T-helper 17 cell (primary cell): ENCODE measurements at regions not wholly inside any gene's neighbourhood (a gene's known extent, or its start where the extent isn't known, plus 50 kb on each side); places are given as distances from the start of the nearest gene placed in this dataset.

Experiments used
- ATAC-seq: fragments of 150-1000 bp; cut with Tn5 transposase; 2 replicates; pipeline ENCODE4 v1.10.0; 2021; ENCODE audit warnings: mild to moderate bottlenecking, moderate library complexity
- DNase-seq, 3 donors: peaks; one replicate each; pipeline versions ENCODE4 v3.0.0 to v3.0.0-alpha.2; 2020 to 2021
- H3K9me3 ChIP-seq: one replicate; pipeline ENCODE4 v1.7.0; 2013; ENCODE audit warnings: low read length, mild to moderate bottlenecking; ENCODE audit not compliant: control insufficient read depth, poor library complexity, severe bottlenecking
- H3K27ac Mint-ChIP-seq: one replicate; pipeline ENCODE4 v1.8.0; 2022; ENCODE audit warnings: mild to moderate bottlenecking, moderate library complexity, mixed read lengths
- H3K27me3 Mint-ChIP-seq: one replicate; pipeline ENCODE4 v1.8.0; 2022; ENCODE audit warnings: mixed read lengths
- H3K36me3 Mint-ChIP-seq: one replicate; pipeline ENCODE4 v1.8.0; 2022; ENCODE audit warnings: low read depth, mixed read lengths
- H3K4me1 Mint-ChIP-seq: one replicate; pipeline ENCODE4 v1.8.0; 2022; ENCODE audit warnings: mild to moderate bottlenecking, mixed read lengths
- H3K4me3 Mint-ChIP-seq: one replicate; pipeline ENCODE4 v1.8.0; 2022; ENCODE audit warnings: mild to moderate bottlenecking, moderate library complexity, mixed read lengths

- no peak for DNase-seq
- Mint-ChIP-seq H3K36me3 (peaks cover 2% of the 10 kb centered on the region), H3K4me1 (peaks cover 2% of the 10 kb centered on the region), H3K27me3 (peaks cover 23% of the 10 kb centered on the region), H3K27ac (no peak overlapping the region), H3K4me3 (no peak overlapping the region)
- H3K9me3 ChIP-seq: no peaks in the 10 kb centered on the region
- no peak for ATAC-seq
These were observed 186.1 kb downstream of the INHBB start for GRCh38 chr2:120531863-120532600.

- H3K9me3 ChIP-seq: no peaks in the 10 kb centered on the region
- Mint-ChIP-seq H3K4me3 (no peak overlapping the region), H3K36me3 (peaks cover 2% of the 10 kb centered on the region), H3K27me3 (peaks cover 14% of the 10 kb centered on the region), H3K4me1 (no peaks in the 10 kb centered on the region), H3K27ac (no peak overlapping the region)
- DNase-seq (no peak), ATAC-seq (no peak)
These were observed 187.7 kb downstream of the INHBB start for GRCh38 chr2:120533625-120534024.

DNA sequence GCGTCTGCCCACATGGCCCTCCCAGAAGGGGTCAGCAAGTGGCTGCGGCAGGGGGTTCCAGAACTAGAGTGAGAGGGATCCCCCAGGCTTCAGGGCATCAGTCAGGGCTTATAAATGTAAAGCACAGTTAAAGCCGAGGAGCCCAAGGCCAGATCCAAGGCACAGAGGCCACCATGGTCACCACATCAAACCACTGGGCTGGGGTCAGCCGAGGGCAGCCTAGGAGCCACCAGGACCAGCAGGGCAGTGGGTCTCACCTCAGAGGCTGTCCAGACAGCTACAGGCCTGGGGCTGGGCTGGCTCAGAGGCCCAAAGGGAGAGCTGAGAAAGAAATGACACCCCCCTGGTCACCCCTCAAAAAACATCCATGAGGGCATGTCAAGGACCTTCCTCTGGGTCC lies 188.5 kb downstream of the INHBB start:
- Mint-ChIP-seq H3K27me3 (peaks cover 14% of the 10 kb centered on the region), H3K27ac (no peak overlapping the region), H3K4me1 (no peaks in the 10 kb centered on the region), H3K36me3 (peaks cover 2% of the 10 kb centered on the region), H3K4me3 (no peak overlapping the region)
- ATAC-seq (no peak), DNase-seq (no peak)
- H3K9me3 ChIP-seq: no peaks in the 10 kb centered on the region

GRCh38 chr2:120535081-120535480 lies 189.1 kb downstream of the INHBB start:
- no peaks in the 10 kb centered on the region for H3K9me3 ChIP-seq
- DNase-seq (no peak), ATAC-seq (no peak)
- Mint-ChIP-seq H3K27ac (no peak overlapping the region), H3K4me1 (no peaks in the 10 kb centered on the region), H3K27me3 (peaks cover 14% of the 10 kb centered on the region), H3K4me3 (no peak overlapping the region), H3K36me3 (peaks cover 2% of the 10 kb centered on the region)

- DNase-seq: no peak
These were observed 190.2 kb downstream of the INHBB start for GRCh38 chr2:120536141-120536540.

GRCh38 chr2:120538691-120539423 lies 192.9 kb downstream of the INHBB start:
- Mint-ChIP-seq H3K4me1 (no peaks in the 10 kb centered on the region), H3K36me3 (no peaks in the 10 kb centered on the region), H3K27ac (no peak overlapping the region), H3K4me3 (no peak overlapping the region), H3K27me3 (peaks cover 21% of the 10 kb centered on the region)
- ATAC-seq (no peak), DNase-seq (no peak)
- H3K9me3 ChIP-seq: no peaks in the 10 kb centered on the region

More at GRCh38 chr2:120536141-120536540, 190.2 kb downstream of the INHBB start:
- Mint-ChIP-seq H3K27ac (no peak overlapping the region), H3K4me1 (no peaks in the 10 kb centered on the region), H3K4me3 (no peak overlapping the region), H3K36me3 (peaks cover 2% of the 10 kb centered on the region), H3K27me3 (peaks cover 14% of the 10 kb centered on the region)
- H3K9me3 ChIP-seq: no peaks in the 10 kb centered on the region
- no peak for ATAC-seq

GRCh38 chr2:120539424-120539936 lies 193.5 kb downstream of the INHBB start:
- H3K4me1 Mint-ChIP-seq: no peaks in the 10 kb centered on the region
- H3K36me3 Mint-ChIP-seq: no peaks in the 10 kb centered on the region
- ATAC-seq (no peak), DNase-seq (no peak)
- H3K27ac Mint-ChIP-seq: no peak overlapping the region
- no peak overlapping the region for H3K4me3 Mint-ChIP-seq
- H3K9me3 ChIP-seq: no peaks in the 10 kb centered on the region
- peaks cover 22% of the 10 kb centered on the region for H3K27me3 Mint-ChIP-seq

- Mint-ChIP-seq H3K36me3 (no peaks in the 10 kb centered on the region), H3K4me3 (no peak overlapping the region), H3K27ac (no peak overlapping the region), H3K4me1 (no peaks in the 10 kb centered on the region), H3K27me3 (peaks cover 26% of the 10 kb centered on the region)
- ATAC-seq (no peak), DNase-seq (no peak)
- H3K9me3 ChIP-seq: no peaks in the 10 kb centered on the region
These were observed 194.2 kb downstream of the INHBB start for GRCh38 chr2:120539937-120540718.

DNA sequence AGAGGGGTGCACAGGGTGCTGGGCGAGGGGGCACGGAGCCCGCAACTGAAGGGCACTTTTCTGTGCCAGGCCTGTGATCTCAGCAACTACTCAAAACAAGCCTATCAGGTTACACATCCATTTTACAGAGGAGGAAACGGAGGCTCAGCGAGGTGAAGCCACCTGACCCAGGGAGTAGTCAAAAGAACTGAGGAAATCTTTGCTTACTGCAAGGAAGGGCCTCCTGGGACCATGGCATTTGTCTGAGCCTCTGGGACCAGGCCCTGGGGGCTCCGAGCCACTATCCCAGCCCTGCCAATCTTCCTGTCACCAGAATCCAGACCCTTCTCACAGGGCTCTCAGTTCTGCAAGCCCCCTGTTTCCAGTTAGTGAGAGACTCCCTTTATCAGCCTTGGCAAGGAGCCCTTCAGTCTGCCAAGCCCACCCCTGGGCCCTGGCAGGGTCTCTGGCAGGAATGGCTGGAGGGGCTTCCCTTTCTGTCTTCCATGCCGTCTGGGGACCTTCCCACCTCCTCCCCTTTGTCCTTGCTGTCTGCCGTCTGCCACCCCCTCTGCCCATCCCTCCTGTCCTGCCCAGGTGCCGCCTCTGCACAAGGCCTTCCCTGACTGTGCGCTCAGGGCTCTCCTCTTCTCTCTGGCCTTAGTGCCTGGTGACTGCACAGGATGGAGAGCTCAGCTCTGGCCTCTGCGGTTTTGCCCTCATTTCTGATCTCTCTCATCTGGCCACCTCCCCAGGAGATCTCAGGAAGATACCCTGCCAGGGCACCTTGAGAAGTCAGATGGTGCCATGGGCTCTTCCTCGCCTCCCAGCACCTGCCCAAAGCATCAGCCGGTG lies 194.7 kb upstream of the GLI2 start:
- Mint-ChIP-seq H3K36me3 (no peaks in the 10 kb centered on the region), H3K27ac (no peak overlapping the region), H3K4me1 (no peaks in the 10 kb centered on the region), H3K27me3 (peaks cover 28% of the 10 kb centered on the region), H3K4me3 (peak overlapping the region; percentile 44)
- ATAC-seq (no peak), DNase-seq (no peak)
- H3K9me3 ChIP-seq: no peaks in the 10 kb centered on the region

- Mint-ChIP-seq H3K27ac (no peak overlapping the region), H3K27me3 (peaks cover 28% of the 10 kb centered on the region), H3K4me1 (no peaks in the 10 kb centered on the region), H3K36me3 (no peaks in the 10 kb centered on the region), H3K4me3 (peak overlapping the region; percentile 44)
- DNase-seq: no peak
- H3K9me3 ChIP-seq: no peaks in the 10 kb centered on the region
- ATAC-seq: no peak
These were observed 194.1 kb upstream of the GLI2 start for GRCh38 chr2:120541553-120541932.

GRCh38 chr2:120541972-120542670 lies 193.5 kb upstream of the GLI2 start:
- no peak overlapping the region for H3K4me3 Mint-ChIP-seq
- H3K9me3 ChIP-seq: no peaks in the 10 kb centered on the region
- H3K4me1 Mint-ChIP-seq: no peaks in the 10 kb centered on the region
- H3K36me3 Mint-ChIP-seq: no peaks in the 10 kb centered on the region
- DNase-seq (no peak), ATAC-seq (no peak)
- peaks cover 23% of the 10 kb centered on the region for H3K27me3 Mint-ChIP-seq
- H3K27ac Mint-ChIP-seq: no peak overlapping the region

- Mint-ChIP-seq H3K4me1 (no peaks in the 10 kb centered on the region), H3K27me3 (peaks cover 28% of the 10 kb centered on the region), H3K4me3 (no peak overlapping the region), H3K36me3 (no peaks in the 10 kb centered on the region), H3K27ac (no peak overlapping the region)
- H3K9me3 ChIP-seq: no peaks in the 10 kb centered on the region
- ATAC-seq (no peak), DNase-seq (no peak)
These were observed 192.6 kb upstream of the GLI2 start for GRCh38 chr2:120542911-120543527.
